GM23248 (cell line): ENCODE measurements at regions not wholly inside any gene's neighbourhood (a gene's known extent, or its start where the extent isn't known, plus 50 kb on each side); places are given as distances from the start of the nearest gene placed in this dataset.

ENCODE experiments used
- EZH2 ChIP-seq: fragments of 200-600 bp; sonication (generic); IDR thresholded peaks from 2 replicates; pipeline ENCODE4 v1.6.1; 2018; ENCODE audit warnings: antibody characterized with exemption, mild to moderate bottlenecking; ENCODE audit not compliant: insufficient read depth, poor library complexity, severe bottlenecking
- EZH2phosphoT487 ChIP-seq: fragments of 200-600 bp; sonication (generic); IDR thresholded peaks from 2 replicates; pipeline ENCODE4 v1.6.1; 2018; ENCODE audit warnings: antibody characterized with exemption, moderate library complexity, mild to moderate bottlenecking, low read depth; ENCODE audit not compliant: insufficient read depth

DNA sequence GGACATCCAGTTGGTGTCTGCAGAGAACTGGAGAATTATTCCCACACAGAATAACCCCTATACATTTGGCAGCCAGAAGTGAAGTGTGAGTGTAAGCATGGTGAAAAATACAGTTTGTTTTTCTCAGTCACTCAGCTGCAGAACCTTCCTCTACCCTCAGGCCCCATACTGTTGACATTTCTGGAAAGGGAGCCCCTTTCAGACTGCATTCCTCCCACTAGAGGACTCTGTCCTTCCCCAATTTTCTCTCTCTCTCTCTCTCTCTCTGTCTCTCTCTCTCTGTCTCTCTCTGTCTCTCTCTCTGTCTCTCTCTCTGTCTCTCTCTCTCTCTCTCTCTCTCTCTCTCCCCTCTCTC, 86.8 kb upstream of the STEAP1B start:
- TF ChIP-seq EZH2phosphoT487 (no peak), EZH2 (no peak)
